SK-N-SH treated with all-trans-retinoic acid at 6 μM for 48 hours (cell line): ENCODE measurements at regions not wholly inside any gene's neighbourhood (a gene's known extent, or its start where the extent isn't known, plus 50 kb on each side); places are given as distances from the start of the nearest gene placed in this dataset.

Experiments used
- ARNTL ChIP-seq: fragments of 450-650 bp; formaldehyde crosslinking; IDR thresholded peaks from 2 replicates; pipeline ENCODE4 v1.5.0; 2020; ENCODE audit warnings: low read depth, mild to moderate bottlenecking, moderate library complexity, borderline replicate concordance
- ESRRG ChIP-seq: fragments of 250-450 bp; sonication (Bioruptor Pico); IDR thresholded peaks from 2 replicates; pipeline ENCODE4 v1.6.1; 2021; ENCODE audit warnings: mild to moderate bottlenecking
- RARB ChIP-seq: fragments of 250-450 bp; sonication (Bioruptor Pico); IDR thresholded peaks from 2 replicates; pipeline ENCODE4 v1.8.0; 2021; ENCODE audit warnings: mild to moderate bottlenecking, moderate library complexity
- TOX ChIP-seq: fragments of 250-450 bp; sonication (Bioruptor Pico); IDR thresholded peaks from 2 replicates; pipeline ENCODE4 v1.8.0; 2021; ENCODE audit warnings: mild to moderate bottlenecking, moderate library complexity, borderline replicate concordance
- TSHZ2 ChIP-seq: fragments of 250-450 bp; sonication (Bioruptor Pico); IDR thresholded peaks from 2 replicates; pipeline ENCODE4 v1.5.0; 2020; ENCODE audit warnings: mild to moderate bottlenecking, moderate library complexity
- ZC3H10 ChIP-seq: fragments of 250-450 bp; sonication (Bioruptor Pico); IDR thresholded peaks from 2 replicates; pipeline ENCODE4 v1.5.1; 2021; ENCODE audit warnings: mild to moderate bottlenecking, moderate library complexity
- ZFP3 ChIP-seq: fragments of 250-450 bp; sonication (Bioruptor Pico); IDR thresholded peaks from 2 replicates; pipeline ENCODE4 v1.5.0; 2020; ENCODE audit warnings: mild to moderate bottlenecking, moderate library complexity
- ZFP30 ChIP-seq: fragments of 450-650 bp; formaldehyde crosslinking; IDR thresholded peaks from 2 replicates; pipeline ENCODE4 v1.5.0; 2022; ENCODE audit warnings: mild to moderate bottlenecking, moderate library complexity
- ZNF70 ChIP-seq: fragments of 450-650 bp; formaldehyde crosslinking; IDR thresholded peaks from 2 replicates; pipeline ENCODE4 v1.5.0; 2020; ENCODE audit warnings: mild to moderate bottlenecking, moderate library complexity
- ZNF8 ChIP-seq: fragments of 450-650 bp; formaldehyde crosslinking; IDR thresholded peaks from 2 replicates; pipeline ENCODE4 v1.5.0; 2020; ENCODE audit warnings: mild to moderate bottlenecking, moderate library complexity
- TF ChIP-seq, protein P1 (sequence below): fragments of 250-450 bp; sonication (Bioruptor Pico); IDR thresholded peaks from 2 replicates; pipeline ENCODE4 v1.5.1; 2021; ENCODE audit warnings: mild to moderate bottlenecking, moderate library complexity
- TF ChIP-seq, protein P2 (sequence below): fragments of 250-450 bp; sonication (Bioruptor Pico); IDR thresholded peaks from 2 replicates; pipeline ENCODE4 v1.8.0; 2021; ENCODE audit warnings: low read depth, mild to moderate bottlenecking, moderate library complexity, borderline replicate concordance

- TF ChIP-seq ZC3H10 (CRISPR knock-in tag) = no peak
- TF ChIP-seq ZFP30 (CRISPR knock-in tag) = no peak
- no peak for TF ChIP-seq TOX (CRISPR knock-in tag)
- no peak for TF ChIP-seq TSHZ2 (CRISPR knock-in tag)
- TF ChIP-seq, protein P1, sequence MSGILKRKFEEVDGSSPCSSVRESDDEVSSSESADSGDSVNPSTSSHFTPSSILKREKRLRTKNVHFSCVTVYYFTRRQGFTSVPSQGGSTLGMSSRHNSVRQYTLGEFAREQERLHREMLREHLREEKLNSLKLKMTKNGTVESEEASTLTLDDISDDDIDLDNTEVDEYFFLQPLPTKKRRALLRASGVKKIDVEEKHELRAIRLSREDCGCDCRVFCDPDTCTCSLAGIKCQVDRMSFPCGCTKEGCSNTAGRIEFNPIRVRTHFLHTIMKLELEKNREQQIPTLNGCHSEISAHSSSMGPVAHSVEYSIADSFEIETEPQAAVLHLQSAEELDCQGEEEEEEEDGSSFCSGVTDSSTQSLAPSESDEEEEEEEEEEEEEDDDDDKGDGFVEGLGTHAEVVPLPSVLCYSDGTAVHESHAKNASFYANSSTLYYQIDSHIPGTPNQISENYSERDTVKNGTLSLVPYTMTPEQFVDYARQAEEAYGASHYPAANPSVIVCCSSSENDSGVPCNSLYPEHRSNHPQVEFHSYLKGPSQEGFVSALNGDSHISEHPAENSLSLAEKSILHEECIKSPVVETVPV (CRISPR knock-in tag) = no peak
- TF ChIP-seq ZNF70 (CRISPR knock-in tag) = no peak
- no peak for TF ChIP-seq ARNTL (CRISPR knock-in tag)
- TF ChIP-seq ESRRG = no peak
- TF ChIP-seq RARB (CRISPR knock-in tag) = no peak
- TF ChIP-seq ZNF8 (CRISPR knock-in tag) = no peak
- TF ChIP-seq ZFP3 = no peak
- TF ChIP-seq, protein P2, sequence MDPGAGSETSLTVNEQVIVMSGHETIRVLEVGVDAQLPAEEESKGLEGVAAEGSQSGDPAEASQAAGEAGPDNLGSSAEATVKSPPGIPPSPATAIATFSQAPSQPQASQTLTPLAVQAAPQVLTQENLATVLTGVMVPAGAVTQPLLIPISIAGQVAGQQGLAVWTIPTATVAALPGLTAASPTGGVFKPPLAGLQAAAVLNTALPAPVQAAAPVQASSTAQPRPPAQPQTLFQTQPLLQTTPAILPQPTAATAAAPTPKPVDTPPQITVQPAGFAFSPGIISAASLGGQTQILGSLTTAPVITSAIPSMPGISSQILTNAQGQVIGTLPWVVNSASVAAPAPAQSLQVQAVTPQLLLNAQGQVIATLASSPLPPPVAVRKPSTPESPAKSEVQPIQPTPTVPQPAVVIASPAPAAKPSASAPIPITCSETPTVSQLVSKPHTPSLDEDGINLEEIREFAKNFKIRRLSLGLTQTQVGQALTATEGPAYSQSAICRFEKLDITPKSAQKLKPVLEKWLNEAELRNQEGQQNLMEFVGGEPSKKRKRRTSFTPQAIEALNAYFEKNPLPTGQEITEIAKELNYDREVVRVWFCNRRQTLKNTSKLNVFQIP (CRISPR knock-in tag) = no peak
Observed at GRCh38 chr3:72194458-72194857, 409.5 kb upstream of the PROK2 start.
